Kidney epithelial cell (primary cell): ENCODE measurements at regions not wholly inside any gene's neighbourhood (a gene's known extent, or its start where the extent isn't known, plus 50 kb on each side); places are given as distances from the start of the nearest gene placed in this dataset.
"Not testable (repeated sequence)": the region's sequence is repeated elsewhere in the genome, so short reads cannot be mapped to it uniquely, and the experiment has no call there.

Source experiments
- DNase-seq: peaks from one replicate; pipeline ENCODE4 v3.0.0-alpha.2; 2010; ENCODE audit warnings: low read depth
- H3K27me3 ChIP-seq: 2 replicates; pipeline ENCODE4 v1.6.0; 2011; ENCODE audit warnings: low read length; ENCODE audit not compliant: control insufficient read depth, insufficient read depth
- H3K36me3 ChIP-seq: 2 replicates; pipeline ENCODE4 v1.5.1; 2011; ENCODE audit warnings: low read length; ENCODE audit not compliant: control insufficient read depth, insufficient read depth
- H3K4me3 ChIP-seq: 2 replicates; pipeline ENCODE4 v1.5.1; 2011; ENCODE audit warnings: low read depth, mild to moderate bottlenecking, control low read depth, low read length
- CTCF ChIP-seq: IDR thresholded peaks from 2 replicates; pipeline ENCODE4 v1.5.1; 2011; ENCODE audit warnings: mild to moderate bottlenecking, moderate library complexity, low read length, control low read depth, inconsistent platforms; ENCODE audit not compliant: insufficient read depth, poor library complexity, severe bottlenecking

GRCh38 chr4:115537387-115537786 is 424.0 kb upstream of the NDST4 start:
- TF ChIP-seq CTCF = no peak
- no peaks in the 10 kb centered on the region for H3K27me3 ChIP-seq
- no peak for DNase-seq

GRCh38 chr4:115529126-115529525 is 415.7 kb upstream of the NDST4 start:
- H3K4me3 ChIP-seq = no peak overlapping the region
- no peak for DNase-seq
- H3K27me3 ChIP-seq = no peaks in the 10 kb centered on the region
- H3K36me3 ChIP-seq = no peaks in the 10 kb centered on the region
- TF ChIP-seq CTCF = no peak

More at GRCh38 chr4:115537387-115537786, 424.0 kb upstream of the NDST4 start:
- Histone ChIP-seq H3K4me3 (no peak overlapping the region), H3K36me3 (no peaks in the 10 kb centered on the region)

- not testable (repeated sequence) for DNase-seq, H3K36me3 ChIP-seq, H3K4me3 ChIP-seq, H3K27me3 ChIP-seq
These were observed 406.1 kb upstream of the NDST4 start for GRCh38 chr4:115519476-115519875.

GRCh38 chr4:115515772-115516171 is 402.4 kb upstream of the NDST4 start:
- H3K27me3 ChIP-seq = no peaks in the 10 kb centered on the region
- H3K36me3 ChIP-seq = no peaks in the 10 kb centered on the region
- DNase-seq = no peak
- H3K4me3 ChIP-seq = no peak overlapping the region
- TF ChIP-seq CTCF = no peak

GRCh38 chr4:115515366-115515765 is 401.9 kb upstream of the NDST4 start:
- Histone ChIP-seq H3K36me3 (no peaks in the 10 kb centered on the region), H3K4me3 (no peak overlapping the region), H3K27me3 (no peaks in the 10 kb centered on the region)
- DNase-seq = no peak
- TF ChIP-seq CTCF = no peak

- Histone ChIP-seq H3K36me3 (no peaks in the 10 kb centered on the region), H3K4me3 (no peak overlapping the region), H3K27me3 (no peaks in the 10 kb centered on the region)
- DNase-seq = no peak
- TF ChIP-seq CTCF = no peak
These were observed 401.3 kb upstream of the NDST4 start for GRCh38 chr4:115514675-115515074.
